Adrenal gland (tissue), 9 donors: ENCODE measurements at regions not wholly inside any gene's neighbourhood (a gene's known extent, or its start where the extent isn't known, plus 50 kb on each side); places are given as distances from the start of the nearest gene placed in this dataset.
A peak's percentile ranks its signal among the peaks of the same experiment; 100 is the strongest.
"Not testable (repeated sequence)": the region's sequence is repeated elsewhere in the genome, so short reads cannot be mapped to it uniquely, and the experiment has no call there.

Experiments
- DNase-seq, 7 donors: peaks; one replicate each; pipeline ENCODE4 v3.0.0-alpha.2; 2019 to 2020
- H3K27ac ChIP-seq, 5 donors: fragments of 200-600 bp; sonication (generic) in 4 of 5; 1 replicate in 3 of 5; 2 replicates in 2 of 5; pipeline versions ENCODE4 v1.5.1 to v1.8.0; 2016 to 2020; ENCODE audit warnings: mild to moderate bottlenecking in 1 of 5
- H3K27me3 ChIP-seq: fragments of 200-600 bp; 2 replicates; pipeline ENCODE4 v1.8.0; 2021
- H3K36me3 ChIP-seq, 2 donors: fragments of 200-600 bp; replicated peaks in 1 of 2; 1 replicate in 1 of 2; 2 replicates in 1 of 2; pipeline versions ENCODE4 v1.5.1 to v1.8.0; 2018 to 2022
- H3K4me1 ChIP-seq, 2 donors: fragments of 200-600 bp; replicated peaks in 1 of 2; 1 replicate in 1 of 2; 2 replicates in 1 of 2; pipeline versions ENCODE4 v1.5.1 to v1.8.0; 2018 to 2021
- H3K4me3 ChIP-seq, 4 donors: fragments of 200-600 bp; sonication (generic) in 3 of 4; one replicate each; pipeline ENCODE4 v1.5.1; 2016 to 2018
- H3K9me3 ChIP-seq, 3 donors: fragments of 200-600 bp; sonication (generic) in 1 of 3; replicated peaks in 1 of 3; 1 replicate in 2 of 3; 2 replicates in 1 of 3; pipeline versions ENCODE4 v1.5.1 to v1.8.0; 2016 to 2021
- CTCF ChIP-seq, 6 experiments: fragments of 450-650 bp in 4 of 6; fragments of 200-600 bp in 2 of 6; sonication (generic) in 1 of 6; IDR thresholded peaks; 1 replicate in 5 of 6; 2 replicates in 1 of 6; pipeline versions ENCODE4 v1.5.1 to v1.8.0; 2016 to 2021; ENCODE audit warnings: antibody characterized with exemption in 6 of 6, mild to moderate bottlenecking in 2 of 6, moderate library complexity in 1 of 6
- POLR2A ChIP-seq, 2 donors: fragments of 450-650 bp; IDR thresholded peaks; one replicate each; pipeline ENCODE4 v1.6.1; 2017; ENCODE audit warnings: antibody characterized with exemption in 2 of 2, mild to moderate bottlenecking in 2 of 2, moderate library complexity in 1 of 2
- WGBS, 4 donors: extraction: QIAGEN DNeasy Blood & Tissue Kit in 2 of 4; methylation state at CpG; one replicate each; pipeline versions ENCODE4 v1.1.5 to v1.1.7; 2013 to 2017; 5-methylcytosine and 5-hydroxymethylcytosine counted together
- intact Hi-C, 2 donors: fragments of 100-400 bp; cut with DNase I; formaldehyde crosslinking; loops; one replicate each; pipeline versions ENCODE4 v1.14.1 to v1.15.0; 2022 to 2023
- donor health status: healthy with polysubstance abuse.
- donor health status: Bipolar disorder and iron deficiency.
- donor health status: DM: yes; HTN: yes; CAD: no.
- donor health status: DM: no; HTN: no; CAD: no.
- donor health status: DM: no; HTN: no; CAD: no.

DNA sequence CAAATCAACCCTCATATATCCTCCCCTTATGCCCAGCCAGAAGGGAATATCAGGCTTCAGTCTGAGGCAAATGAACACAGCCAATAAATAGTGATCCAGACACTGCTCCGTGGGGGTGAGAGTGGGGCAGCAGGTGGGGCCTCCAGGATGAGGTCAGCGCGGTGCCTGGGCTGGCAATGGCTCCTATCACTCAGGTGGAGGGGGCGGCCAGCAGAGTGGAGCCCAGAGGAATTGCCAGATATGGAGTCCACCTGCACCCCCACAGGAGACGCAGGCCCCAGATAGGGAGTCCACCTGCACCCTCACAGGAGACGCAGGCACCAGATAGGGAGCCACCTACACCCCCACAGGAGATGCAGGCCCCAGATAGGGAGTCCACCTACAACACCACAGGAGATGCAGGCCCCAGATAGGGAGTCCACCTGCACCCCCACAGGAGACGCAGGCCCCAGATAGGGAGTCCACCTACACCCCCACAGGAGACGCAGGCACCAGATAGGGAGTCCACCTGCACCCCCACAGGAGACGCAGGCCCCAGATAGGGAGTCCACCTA, 78.0 kb upstream of the PPP2R2D start:
- H3K4me1 ChIP-seq, result no peaks in the 10 kb centered on the region
- H3K27ac ChIP-seq, result no peak overlapping the region
- H3K9me3 ChIP-seq, result no peaks in the 10 kb centered on the region
- 50 to 81% (median 77%) methylated on average over 1 to 9 of the region's 9 CpGs for WGBS, 4 donors
- TF ChIP-seq POLR2A (IDR thresholded peaks at IDR 0.05) (no peak), CTCF (IDR thresholded peaks at IDR 0.05) (no peak)
- no peaks in the 10 kb centered on the region for H3K36me3 ChIP-seq
- H3K4me3 ChIP-seq, result no peak overlapping the region
- peak in 1 of 7 donors; percentile 6 for DNase-seq
- H3K27me3 ChIP-seq, result peaks cover 7% of the 10 kb centered on the region
- intact Hi-C loops, result no loop called here

- WGBS, 4 donors, result 87 to 93% (median 89%) methylated on average over 3 to 11 of the region's 12 CpGs
- H3K27ac ChIP-seq, H3K36me3 ChIP-seq, H3K4me1 ChIP-seq, H3K9me3 ChIP-seq, H3K27me3 ChIP-seq, H3K4me3 ChIP-seq, intact Hi-C loops: not testable (repeated sequence)
- DNase-seq, result peak in 2 of 7 donors; percentile 3 to 4
These were observed 77.2 kb upstream of the PPP2R2D start for GRCh38 chr10:131823601-131824099.

DNA sequence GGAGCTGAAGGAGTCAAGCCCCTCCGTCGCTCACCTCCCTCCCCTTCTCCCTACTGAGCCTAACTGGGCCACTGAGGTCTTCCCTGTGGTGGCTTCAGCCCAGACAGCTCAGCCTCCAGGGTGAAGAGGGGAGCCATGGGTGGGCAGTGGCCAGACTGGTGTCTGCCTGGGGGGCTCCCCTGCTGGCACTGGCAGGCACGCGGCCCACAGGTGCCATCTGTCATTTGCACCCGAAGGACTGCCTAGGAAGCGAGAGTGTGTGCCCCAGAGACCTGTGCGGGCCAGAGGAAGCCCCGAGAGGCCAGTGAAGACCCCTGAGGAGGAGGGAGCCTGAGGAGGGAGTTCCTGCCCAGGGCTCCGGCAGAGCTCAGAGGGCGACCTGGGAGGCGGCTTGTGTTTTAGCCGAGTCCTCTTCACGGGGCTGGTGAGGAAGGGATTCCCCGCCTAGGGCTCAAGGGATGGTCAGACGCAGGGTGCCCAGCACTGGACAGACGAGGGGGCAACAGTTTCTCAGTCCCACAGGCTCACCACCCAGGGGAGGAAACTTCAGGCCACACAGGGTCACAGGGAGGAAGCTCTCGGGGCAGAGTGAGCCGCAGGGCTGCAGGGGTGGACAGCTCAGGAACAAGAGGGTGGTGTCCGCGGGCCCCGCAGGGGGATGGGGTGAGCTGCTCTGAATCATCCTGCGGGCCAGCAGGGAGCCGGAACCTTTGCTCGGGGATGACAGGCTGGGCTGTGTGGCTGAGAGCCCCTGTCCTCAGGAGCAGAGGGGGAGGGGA, 76.2 kb upstream of the PPP2R2D start:
- Histone ChIP-seq H3K27me3 (no peaks in the 10 kb centered on the region), H3K9me3 (no peaks in the 10 kb centered on the region), H3K27ac (no peak overlapping the region), H3K4me3 (no peak overlapping the region), H3K36me3 (no peaks in the 10 kb centered on the region), H3K4me1 (no peaks in the 10 kb centered on the region)
- WGBS, 4 donors, result 32 to 63% (median 51%) methylated on average over 5 to 24 of the region's 24 CpGs
- TF ChIP-seq CTCF (IDR thresholded peaks at IDR 0.05) (no peak), POLR2A (IDR thresholded peaks at IDR 0.05) (no peak)
- intact Hi-C loops, result no loop called here
- peak in 2 of 7 donors; percentile 4 to 6 for DNase-seq

DNA sequence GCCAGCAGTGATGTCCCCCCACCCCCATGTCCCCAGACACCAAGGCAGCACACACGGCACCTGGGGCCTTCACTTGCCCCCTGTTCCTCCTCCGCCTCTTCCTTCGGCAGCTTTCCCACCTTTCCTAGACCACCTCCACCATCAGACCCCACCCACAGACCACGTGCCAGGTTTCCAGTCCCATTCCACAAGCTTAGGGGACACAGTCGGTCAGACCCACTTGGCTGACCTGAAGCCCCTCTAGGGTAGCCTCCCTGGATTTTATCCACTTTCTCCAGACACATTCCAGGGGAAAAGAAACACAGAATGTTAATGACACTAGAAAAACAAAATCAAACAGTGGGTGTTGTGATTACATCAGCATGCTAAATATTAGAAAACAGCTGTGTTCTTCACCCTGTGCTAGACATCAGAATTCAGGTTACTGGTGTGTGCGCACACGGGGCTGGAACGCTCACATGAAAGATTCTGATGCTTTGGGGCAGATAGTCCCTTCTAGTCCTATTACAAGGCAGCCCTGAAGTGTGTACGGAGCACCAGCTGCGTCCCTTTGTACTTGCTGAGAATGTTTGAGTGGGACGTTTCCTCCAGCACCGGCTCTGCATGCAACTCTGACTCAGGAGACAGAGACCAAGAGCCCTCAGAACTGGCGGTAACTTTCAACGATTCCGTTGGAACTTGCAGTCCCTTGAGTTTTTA, 75.5 kb upstream of the PPP2R2D start:
- Histone ChIP-seq H3K4me1 (no peaks in the 10 kb centered on the region), H3K4me3 (no peak overlapping the region), H3K27me3 (no peaks in the 10 kb centered on the region), H3K36me3 (no peaks in the 10 kb centered on the region), H3K9me3 (no peaks in the 10 kb centered on the region), H3K27ac (no peak overlapping the region)
- intact Hi-C loops, result no loop called here
- DNase-seq, result peak in 1 of 7 donors; percentile 7
- 41 to 50% (median 47%) methylated on average over 15 of the region's 15 CpGs for WGBS, 4 donors
- no peak for TF ChIP-seq POLR2A (IDR thresholded peaks at IDR 0.05)
- TF ChIP-seq CTCF (IDR thresholded peaks at IDR 0.05), result no peak
